ENCODE measurements at regions not wholly inside any gene's neighbourhood (a gene's known extent, or its start where the extent isn't known, plus 50 kb on each side); places are given as distances from the start of the nearest gene placed in this dataset.

DNA sequence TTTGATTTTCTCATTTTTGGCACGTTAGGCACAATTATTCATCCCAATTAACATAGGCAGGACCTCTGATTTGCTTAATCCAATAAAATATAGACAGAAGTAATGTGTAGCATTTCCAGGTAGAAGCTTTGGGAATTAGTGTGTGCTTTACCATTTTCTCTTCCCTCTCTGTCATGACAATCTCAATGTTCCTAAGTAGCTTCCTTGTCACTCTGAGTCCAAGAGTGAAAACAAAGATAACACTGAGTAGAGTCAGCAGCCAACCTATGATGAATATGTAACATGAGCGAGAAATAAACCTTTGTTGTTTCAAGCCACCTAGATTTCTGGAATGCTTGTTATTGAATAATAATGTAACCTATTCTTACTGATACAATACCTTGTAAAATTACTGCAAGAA lies 283.8 kb downstream of the OMA1 start:
- TF ChIP-seq, protein P1, sequence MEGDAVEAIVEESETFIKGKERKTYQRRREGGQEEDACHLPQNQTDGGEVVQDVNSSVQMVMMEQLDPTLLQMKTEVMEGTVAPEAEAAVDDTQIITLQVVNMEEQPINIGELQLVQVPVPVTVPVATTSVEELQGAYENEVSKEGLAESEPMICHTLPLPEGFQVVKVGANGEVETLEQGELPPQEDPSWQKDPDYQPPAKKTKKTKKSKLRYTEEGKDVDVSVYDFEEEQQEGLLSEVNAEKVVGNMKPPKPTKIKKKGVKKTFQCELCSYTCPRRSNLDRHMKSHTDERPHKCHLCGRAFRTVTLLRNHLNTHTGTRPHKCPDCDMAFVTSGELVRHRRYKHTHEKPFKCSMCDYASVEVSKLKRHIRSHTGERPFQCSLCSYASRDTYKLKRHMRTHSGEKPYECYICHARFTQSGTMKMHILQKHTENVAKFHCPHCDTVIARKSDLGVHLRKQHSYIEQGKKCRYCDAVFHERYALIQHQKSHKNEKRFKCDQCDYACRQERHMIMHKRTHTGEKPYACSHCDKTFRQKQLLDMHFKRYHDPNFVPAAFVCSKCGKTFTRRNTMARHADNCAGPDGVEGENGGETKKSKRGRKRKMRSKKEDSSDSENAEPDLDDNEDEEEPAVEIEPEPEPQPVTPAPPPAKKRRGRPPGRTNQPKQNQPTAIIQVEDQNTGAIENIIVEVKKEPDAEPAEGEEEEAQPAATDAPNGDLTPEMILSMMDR (IDR thresholded peaks at IDR 0.05; ENCODE audit: extremely low read depth, low read depth, low read length): no peak
- Histone ChIP-seq H3K36me3 (ENCODE audit: insufficient read depth, low read length) (no peaks in the 10 kb centered on the region), H2AFZ (ENCODE audit: low read length) (no peak overlapping the region), H3K27me3 (ENCODE audit: insufficient read depth, low read length) (no peaks in the 10 kb centered on the region), H3K4me3 (ENCODE audit: insufficient read depth, low read length) (no peak overlapping the region), H3K4me2 (ENCODE audit: insufficient read depth, low read length) (no peak overlapping the region), H3K27ac (ENCODE audit: low read depth, low read length) (no peak overlapping the region), H3K9me3 (ENCODE audit: low read depth, low read length) (no peaks in the 10 kb centered on the region), H3K79me2 (ENCODE audit: insufficient read depth, low read length) (no peaks in the 10 kb centered on the region), H4K20me1 (ENCODE audit: insufficient read depth, low read length) (no peaks in the 10 kb centered on the region), H3K4me1 (ENCODE audit: insufficient read depth, low read length) (no peaks in the 10 kb centered on the region)
- no peak for DNase-seq (ENCODE audit: insufficient read length, low spot score, missing footprints)

DNA sequence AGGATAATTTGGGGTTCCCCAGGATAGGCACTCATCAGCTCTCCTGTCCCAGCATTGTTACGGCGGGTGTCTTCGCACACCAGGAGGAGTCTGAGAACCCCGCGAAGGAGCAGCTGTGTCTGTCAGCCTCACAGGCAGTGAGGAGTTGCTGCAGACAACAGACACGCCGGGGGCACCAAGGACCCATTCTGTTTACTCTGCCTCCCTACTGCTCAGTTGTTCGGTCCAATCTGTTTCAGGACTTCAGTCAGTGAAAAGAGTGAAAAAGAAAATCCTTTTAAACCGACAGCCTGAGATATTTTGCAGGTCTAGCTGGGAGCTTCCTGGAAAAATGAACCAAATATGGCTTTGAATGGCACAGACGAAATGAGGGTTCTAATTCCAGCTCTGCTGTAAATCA lies 288.4 kb downstream of the OMA1 start:
- Histone ChIP-seq H2AFZ (ENCODE audit: low read length) (no peak overlapping the region), H4K20me1 (ENCODE audit: insufficient read depth, low read length) (no peaks in the 10 kb centered on the region), H3K27ac (ENCODE audit: low read depth, low read length) (no peak overlapping the region), H3K27me3 (ENCODE audit: insufficient read depth, low read length) (no peaks in the 10 kb centered on the region), H3K4me3 (ENCODE audit: insufficient read depth, low read length) (no peak overlapping the region), H3K9me3 (ENCODE audit: low read depth, low read length) (no peaks in the 10 kb centered on the region), H3K4me1 (ENCODE audit: insufficient read depth, low read length) (no peaks in the 10 kb centered on the region), H3K79me2 (ENCODE audit: insufficient read depth, low read length) (no peaks in the 10 kb centered on the region), H3K36me3 (ENCODE audit: insufficient read depth, low read length) (no peaks in the 10 kb centered on the region), H3K4me2 (ENCODE audit: insufficient read depth, low read length) (no peak overlapping the region)
- TF ChIP-seq, protein P1 (IDR thresholded peaks at IDR 0.05; ENCODE audit: extremely low read depth, low read depth, low read length): no peak
- DNase-seq (ENCODE audit: insufficient read length, low spot score, missing footprints): no peak

DNA sequence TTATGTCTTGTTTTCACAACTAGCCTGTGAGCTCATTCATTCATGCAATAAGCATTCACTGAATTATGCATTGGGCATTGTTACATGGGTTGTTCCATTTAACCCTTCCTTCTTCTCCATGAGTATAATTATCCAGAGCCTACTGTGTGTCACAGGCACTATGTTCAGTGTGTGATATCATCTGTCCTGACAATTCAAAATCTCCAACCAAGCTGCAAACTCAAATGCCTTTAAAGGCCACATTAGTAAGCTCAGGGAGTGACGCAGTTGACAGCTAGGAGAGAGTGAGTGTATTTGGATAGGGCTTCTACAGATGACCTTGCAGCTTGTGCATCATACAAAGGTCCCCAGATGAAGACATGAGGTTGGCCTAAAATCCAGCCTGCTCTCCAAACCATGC lies 289.5 kb downstream of the OMA1 start:
- Histone ChIP-seq H4K20me1 (ENCODE audit: insufficient read depth, low read length) (no peaks in the 10 kb centered on the region), H3K4me3 (ENCODE audit: insufficient read depth, low read length) (no peak overlapping the region), H2AFZ (ENCODE audit: low read length) (no peak overlapping the region), H3K27me3 (ENCODE audit: insufficient read depth, low read length) (no peaks in the 10 kb centered on the region), H3K79me2 (ENCODE audit: insufficient read depth, low read length) (no peaks in the 10 kb centered on the region), H3K9me3 (ENCODE audit: low read depth, low read length) (no peaks in the 10 kb centered on the region), H3K4me2 (ENCODE audit: insufficient read depth, low read length) (no peak overlapping the region), H3K36me3 (ENCODE audit: insufficient read depth, low read length) (no peaks in the 10 kb centered on the region), H3K4me1 (ENCODE audit: insufficient read depth, low read length) (no peaks in the 10 kb centered on the region), H3K27ac (ENCODE audit: low read depth, low read length) (no peak overlapping the region)
- DNase-seq (ENCODE audit: insufficient read length, low spot score, missing footprints): no peak
- TF ChIP-seq, protein P1 (IDR thresholded peaks at IDR 0.05; ENCODE audit: extremely low read depth, low read depth, low read length): no peak

DNA sequence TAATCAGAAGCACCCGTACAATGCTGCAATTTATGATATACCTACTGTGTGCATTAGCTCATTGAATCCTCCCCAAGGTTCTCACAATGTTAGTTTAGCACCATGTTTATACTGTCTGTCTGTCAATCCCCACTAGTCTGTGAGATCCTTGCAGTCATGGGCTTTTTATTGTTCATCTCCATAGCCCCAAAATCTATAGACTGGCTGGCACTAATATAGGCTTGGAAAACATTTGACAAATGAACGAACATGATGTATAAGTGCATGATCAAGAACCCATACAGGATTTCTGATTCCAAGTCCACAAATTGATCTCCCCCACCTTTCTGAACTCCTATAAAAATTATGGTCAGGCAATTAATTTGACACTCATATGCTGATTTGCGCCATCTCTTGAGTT lies 290.0 kb downstream of the OMA1 start:
- no peak overlapping the region for H3K4me2 ChIP-seq (ENCODE audit: insufficient read depth, low read length)
- H3K4me3 ChIP-seq (ENCODE audit: insufficient read depth, low read length): no peak overlapping the region
- no peaks in the 10 kb centered on the region for H3K79me2 ChIP-seq (ENCODE audit: insufficient read depth, low read length)
- no peak overlapping the region for H3K27ac ChIP-seq (ENCODE audit: low read depth, low read length)
- H4K20me1 ChIP-seq (ENCODE audit: insufficient read depth, low read length): no peaks in the 10 kb centered on the region
- TF ChIP-seq, protein P1 (IDR thresholded peaks at IDR 0.05; ENCODE audit: extremely low read depth, low read depth, low read length): no peak
- no peaks in the 10 kb centered on the region for H3K36me3 ChIP-seq (ENCODE audit: insufficient read depth, low read length)
- H3K9me3 ChIP-seq (ENCODE audit: low read depth, low read length): no peaks in the 10 kb centered on the region
- H3K4me1 ChIP-seq (ENCODE audit: insufficient read depth, low read length): no peaks in the 10 kb centered on the region
- H3K27me3 ChIP-seq (ENCODE audit: insufficient read depth, low read length): no peaks in the 10 kb centered on the region
- no peak overlapping the region for H2AFZ ChIP-seq (ENCODE audit: low read length)
- no peak for DNase-seq (ENCODE audit: insufficient read length, low spot score, missing footprints)
